ENCODE measurements at regions not wholly inside any gene's neighbourhood (a gene's known extent, or its start where the extent isn't known, plus 50 kb on each side); places are given as distances from the start of the nearest gene placed in this dataset.

GRCh38 chr2:42970151-42970550, 177.8 kb upstream of the HAAO start:
- TF ChIP-seq EZH2phosphoT487 (IDR thresholded peaks at IDR 0.05; ENCODE audit: borderline replicate concordance): no peak
- TF ChIP-seq, protein P1, sequence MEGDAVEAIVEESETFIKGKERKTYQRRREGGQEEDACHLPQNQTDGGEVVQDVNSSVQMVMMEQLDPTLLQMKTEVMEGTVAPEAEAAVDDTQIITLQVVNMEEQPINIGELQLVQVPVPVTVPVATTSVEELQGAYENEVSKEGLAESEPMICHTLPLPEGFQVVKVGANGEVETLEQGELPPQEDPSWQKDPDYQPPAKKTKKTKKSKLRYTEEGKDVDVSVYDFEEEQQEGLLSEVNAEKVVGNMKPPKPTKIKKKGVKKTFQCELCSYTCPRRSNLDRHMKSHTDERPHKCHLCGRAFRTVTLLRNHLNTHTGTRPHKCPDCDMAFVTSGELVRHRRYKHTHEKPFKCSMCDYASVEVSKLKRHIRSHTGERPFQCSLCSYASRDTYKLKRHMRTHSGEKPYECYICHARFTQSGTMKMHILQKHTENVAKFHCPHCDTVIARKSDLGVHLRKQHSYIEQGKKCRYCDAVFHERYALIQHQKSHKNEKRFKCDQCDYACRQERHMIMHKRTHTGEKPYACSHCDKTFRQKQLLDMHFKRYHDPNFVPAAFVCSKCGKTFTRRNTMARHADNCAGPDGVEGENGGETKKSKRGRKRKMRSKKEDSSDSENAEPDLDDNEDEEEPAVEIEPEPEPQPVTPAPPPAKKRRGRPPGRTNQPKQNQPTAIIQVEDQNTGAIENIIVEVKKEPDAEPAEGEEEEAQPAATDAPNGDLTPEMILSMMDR (conservative IDR thresholded peaks at IDR 0.05; ENCODE audit: low read length): no peak

Data from Loucy (cell line).